ENCODE measurements at regions not wholly inside any gene's neighbourhood (a gene's known extent, or its start where the extent isn't known, plus 50 kb on each side); places are given as distances from the start of the nearest gene placed in this dataset.

GRCh38 chr21:20259031-20259867, 739.0 kb upstream of the NCAM2 start:
- no peak for TF ChIP-seq CTCF (conservative IDR thresholded peaks at IDR 0.05)
- H3K27me3 Mint-ChIP-seq (ENCODE audit: insufficient read depth): no peaks in the 10 kb centered on the region
- H3K27ac Mint-ChIP-seq: no peak overlapping the region
- peak overlapping the region; percentile 36 for H3K4me3 ChIP-seq (ENCODE audit: low read length)
- no peaks in the 10 kb centered on the region for H3K9me3 Mint-ChIP-seq
- H3K4me3 Mint-ChIP-seq: no peak overlapping the region
- H3K36me3 ChIP-seq (ENCODE audit: control insufficient read depth, insufficient read depth, low read length): no peaks in the 10 kb centered on the region
- DNase-seq: no peak
- H3K4me1 Mint-ChIP-seq: peaks cover 23% of the 10 kb centered on the region
- H3K36me3 Mint-ChIP-seq (ENCODE audit: low read depth): no peaks in the 10 kb centered on the region
- 93 to 100% methylated on average over 3 to 5 of the region's 7 CpGs for WGBS, 2 experiments (ENCODE audit: insufficient coverage in 1 of 2, insufficient read length in 1 of 2)
- no peaks in the 10 kb centered on the region for H3K27me3 ChIP-seq (ENCODE audit: control insufficient read depth, insufficient read depth, low read length, poor library complexity, severe bottlenecking)
- no peak overlapping the region for H3K9ac ChIP-seq (ENCODE audit: extremely low read depth, low read length, poor library complexity, severe bottlenecking)
- no peaks in the 10 kb centered on the region for H3K9me3 ChIP-seq (ENCODE audit: control insufficient read depth, low read length)
- H3K27ac ChIP-seq (ENCODE audit: low read depth, low read length): no peak overlapping the region
- peaks cover 10% of the 10 kb centered on the region for H3K4me1 ChIP-seq (ENCODE audit: control insufficient read depth, insufficient read depth, low read length)

- Histone ChIP-seq H3K9me3 (ENCODE audit: control insufficient read depth, low read length) (no peaks in the 10 kb centered on the region), H3K9ac (ENCODE audit: extremely low read depth, low read length, poor library complexity, severe bottlenecking) (no peak overlapping the region), H3K4me3 (ENCODE audit: low read length) (no peak overlapping the region), H3K27me3 (ENCODE audit: control insufficient read depth, insufficient read depth, low read length, poor library complexity, severe bottlenecking) (no peaks in the 10 kb centered on the region), H3K36me3 (ENCODE audit: control insufficient read depth, insufficient read depth, low read length) (no peaks in the 10 kb centered on the region), H3K4me1 (ENCODE audit: control insufficient read depth, insufficient read depth, low read length) (peaks cover 10% of the 10 kb centered on the region), H3K27ac (ENCODE audit: low read depth, low read length) (no peak overlapping the region)
- no peak for DNase-seq
- Mint-ChIP-seq H3K4me1 (peaks cover 23% of the 10 kb centered on the region), H3K27me3 (ENCODE audit: insufficient read depth) (no peaks in the 10 kb centered on the region), H3K27ac (no peak overlapping the region), H3K4me3 (no peak overlapping the region), H3K36me3 (ENCODE audit: low read depth) (no peaks in the 10 kb centered on the region), H3K9me3 (no peaks in the 10 kb centered on the region)
- no peak for TF ChIP-seq CTCF (conservative IDR thresholded peaks at IDR 0.05)
- 100% methylated on average over 1 of the region's 1 CpG; no CpG with 5 or more reads in 1 of the 2 experiments for WGBS, 2 experiments (ENCODE audit: insufficient coverage in 1 of 2, insufficient read length in 1 of 2)
These were observed 738.1 kb upstream of the NCAM2 start for GRCh38 chr21:20260124-20260523.

- DNase-seq: no peak
- Histone ChIP-seq H3K36me3 (ENCODE audit: control insufficient read depth, insufficient read depth, low read length) (no peaks in the 10 kb centered on the region), H3K9ac (ENCODE audit: extremely low read depth, low read length, poor library complexity, severe bottlenecking) (no peak overlapping the region), H3K4me3 (ENCODE audit: low read length) (no peak overlapping the region), H3K27me3 (ENCODE audit: control insufficient read depth, insufficient read depth, low read length, poor library complexity, severe bottlenecking) (no peaks in the 10 kb centered on the region), H3K4me1 (ENCODE audit: control insufficient read depth, insufficient read depth, low read length) (peaks cover 10% of the 10 kb centered on the region), H3K9me3 (ENCODE audit: control insufficient read depth, low read length) (no peaks in the 10 kb centered on the region), H3K27ac (ENCODE audit: low read depth, low read length) (no peak overlapping the region)
- Mint-ChIP-seq H3K9me3 (no peaks in the 10 kb centered on the region), H3K4me3 (no peak overlapping the region), H3K27ac (no peak overlapping the region), H3K27me3 (ENCODE audit: insufficient read depth) (no peaks in the 10 kb centered on the region), H3K4me1 (peaks cover 23% of the 10 kb centered on the region), H3K36me3 (ENCODE audit: low read depth) (no peaks in the 10 kb centered on the region)
- WGBS, 2 experiments (ENCODE audit: insufficient coverage in 1 of 2, insufficient read length in 1 of 2): 92 to 100% methylated on average over 1 to 3 of the region's 5 CpGs
- no peak for TF ChIP-seq CTCF (conservative IDR thresholded peaks at IDR 0.05)
These were observed 736.8 kb upstream of the NCAM2 start for GRCh38 chr21:20261364-20261763.

Measured in endodermal cell (in vitro differentiated cells).